22Rv1 (cell line): ENCODE measurements at regions not wholly inside any gene's neighbourhood (a gene's known extent, or its start where the extent isn't known, plus 50 kb on each side); places are given as distances from the start of the nearest gene placed in this dataset.

Source experiments
- H3K27ac ChIP-seq: fragments of 450-650 bp; 2 replicates; pipeline ENCODE4 v1.5.1; 2017
- CTCF ChIP-seq: fragments of 450-650 bp; IDR thresholded peaks from 2 replicates; pipeline ENCODE4 v1.5.1; 2017; ENCODE audit warnings: mild to moderate bottlenecking
- ZFX ChIP-seq: fragments of 450-650 bp; IDR thresholded peaks from 2 replicates; pipeline ENCODE4 v1.6.1; 2017; ENCODE audit warnings: antibody characterized with exemption, borderline replicate concordance

- TF ChIP-seq ZFX: no peak
- no peak for TF ChIP-seq CTCF
Observed at GRCh38 chr7:153518201-153518984, 533.8 kb upstream of the DPP6 start.

GRCh38 chr7:153521370-153521769 is 530.8 kb upstream of the DPP6 start:
- TF ChIP-seq CTCF: no peak
- no peak for TF ChIP-seq ZFX
- H3K27ac ChIP-seq: no peak overlapping the region

More at GRCh38 chr7:153518201-153518984, 533.8 kb upstream of the DPP6 start:
- H3K27ac ChIP-seq: no peak overlapping the region

- TF ChIP-seq CTCF (no peak), ZFX (no peak)
- H3K27ac ChIP-seq: no peak overlapping the region
Observed at GRCh38 chr7:153522261-153522660, 529.9 kb upstream of the DPP6 start.

GRCh38 chr7:153523320-153524015 is 528.7 kb upstream of the DPP6 start:
- no peak overlapping the region for H3K27ac ChIP-seq
- TF ChIP-seq ZFX (no peak), CTCF (no peak)

- H3K27ac ChIP-seq: no peak overlapping the region
- TF ChIP-seq CTCF (no peak), ZFX (no peak)
Observed at GRCh38 chr7:153524070-153524601, 528.1 kb upstream of the DPP6 start.

- TF ChIP-seq CTCF (no peak), ZFX (no peak)
Observed at GRCh38 chr7:153529100-153529499, 523.1 kb upstream of the DPP6 start.

More at GRCh38 chr7:153529100-153529499, 523.1 kb upstream of the DPP6 start:
- no peak overlapping the region for H3K27ac ChIP-seq
